ENCODE measurements at regions not wholly inside any gene's neighbourhood (a gene's known extent, or its start where the extent isn't known, plus 50 kb on each side); places are given as distances from the start of the nearest gene placed in this dataset.

DNA sequence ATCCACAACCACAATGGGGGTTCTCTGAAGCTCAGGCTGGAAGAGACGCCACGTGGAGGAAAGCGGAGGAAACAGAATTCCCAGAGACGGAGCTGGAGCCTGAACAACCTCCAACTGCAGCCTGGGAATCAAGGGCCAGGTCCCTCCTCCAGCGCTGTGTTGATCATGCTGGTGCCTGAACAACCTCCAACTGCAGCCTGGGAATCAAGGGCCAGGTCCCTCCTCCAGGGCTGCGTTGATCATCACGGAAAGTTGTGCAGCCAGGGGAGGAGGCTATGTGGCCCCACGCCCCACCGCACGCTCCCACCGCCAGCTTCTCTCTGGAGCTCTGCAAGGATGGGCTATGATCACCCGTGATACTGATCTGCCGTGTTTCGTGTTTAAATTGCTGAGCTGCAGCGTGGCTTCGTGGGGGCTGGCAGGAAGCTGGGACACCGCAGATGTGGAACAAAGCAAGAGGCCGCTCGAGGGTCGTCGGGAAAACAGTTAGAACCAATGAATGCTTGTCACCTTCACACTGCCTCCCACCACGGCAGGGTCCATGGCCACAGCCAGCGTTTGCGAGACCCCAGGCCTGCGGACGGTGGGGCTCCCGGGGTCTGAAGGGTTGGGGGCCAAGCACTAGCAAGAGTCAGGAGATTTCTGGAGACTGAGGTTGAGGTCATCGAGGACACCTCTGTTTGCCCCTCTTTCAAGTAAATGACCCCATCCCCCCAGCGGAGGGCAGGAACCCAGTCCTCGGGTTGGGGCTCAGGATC is 51.8 kb upstream of the FBRSL1 start:
- TF ChIP-seq CTCF (IDR thresholded peaks at IDR 0.05; ENCODE audit: insufficient read depth, low read depth, low read length), result no peak
- TF ChIP-seq EZH2 (IDR thresholded peaks at IDR 0.05; ENCODE audit: insufficient read depth, low read length), result no peak

All from astrocyte (in vitro differentiated cells and primary cell).